NCI-H510A (cell line): ENCODE measurements at regions not wholly inside any gene's neighbourhood (a gene's known extent, or its start where the extent isn't known, plus 50 kb on each side); places are given as distances from the start of the nearest gene placed in this dataset.

Experiments
- DNase-seq: peaks from one replicate; lab custom pipeline; 2025; lab: John Stamatoyannopoulos, UW

DNA sequence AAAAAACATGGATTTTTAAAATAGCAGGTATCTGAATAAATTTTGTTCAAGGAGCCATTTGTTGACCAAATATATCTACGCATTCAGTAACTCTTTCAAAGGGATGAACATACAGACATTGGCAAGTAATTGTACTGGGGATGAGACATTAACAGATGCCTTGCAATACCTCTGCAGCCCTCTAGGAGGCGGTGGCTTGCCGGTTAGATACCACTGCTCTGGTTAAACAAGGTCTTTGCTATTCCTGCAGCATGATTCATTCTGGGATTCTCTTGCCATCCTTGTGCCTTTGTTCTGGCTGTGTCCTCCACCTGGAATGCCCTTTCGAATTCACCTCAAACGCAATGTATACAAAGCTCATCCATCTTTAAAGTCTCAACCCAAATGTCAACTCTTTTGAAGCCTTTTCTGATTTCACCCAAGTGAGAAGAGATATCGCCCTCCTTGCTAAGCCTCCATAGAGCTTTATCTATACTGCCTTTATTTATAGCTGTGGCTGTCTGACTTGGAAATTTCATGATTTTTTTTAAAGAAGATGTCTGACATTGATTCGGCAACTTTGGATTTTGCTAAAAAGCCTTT, 131.0 kb upstream of the SRRM4 start:
- DNase-seq: no peak

DNA sequence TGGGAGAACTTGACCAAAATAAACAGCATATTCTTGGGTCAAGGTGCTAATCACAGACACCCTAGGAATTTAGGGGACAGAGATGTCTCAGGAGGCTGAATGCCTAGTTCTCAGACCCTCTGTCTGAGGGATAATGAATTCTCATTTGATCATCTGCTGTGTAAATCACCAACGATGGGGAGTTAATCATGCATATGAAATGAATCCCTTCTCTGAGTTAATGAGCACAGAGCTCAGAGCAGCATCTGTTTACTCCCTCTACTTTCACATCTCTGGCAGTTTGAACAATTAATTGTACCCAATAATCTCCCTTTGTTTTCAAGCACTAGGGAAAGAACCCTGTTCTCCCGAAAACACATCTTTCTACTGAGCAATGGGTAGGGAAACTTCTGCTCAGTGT, 129.4 kb upstream of the SRRM4 start:
- no peak for DNase-seq

DNA sequence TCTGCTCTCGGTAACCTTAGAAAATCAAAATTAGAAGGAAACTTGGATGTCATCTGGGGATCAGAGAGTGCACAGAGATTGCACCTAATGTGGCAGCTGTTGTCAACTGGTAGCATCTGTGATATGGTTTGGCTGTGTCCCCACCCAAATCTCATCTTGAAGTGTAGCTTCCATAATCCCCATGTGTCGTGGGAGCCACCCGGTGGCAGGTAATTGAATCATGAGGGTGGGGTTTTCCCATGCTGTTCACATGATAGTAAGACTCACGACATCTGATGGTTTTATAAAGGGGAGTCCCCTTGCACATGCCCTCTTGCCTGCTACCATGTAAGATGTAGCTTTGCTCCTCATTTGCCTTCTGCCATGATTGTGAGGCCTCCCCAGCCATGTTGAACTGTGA, 127.7 kb upstream of the SRRM4 start:
- DNase-seq: no peak

DNA sequence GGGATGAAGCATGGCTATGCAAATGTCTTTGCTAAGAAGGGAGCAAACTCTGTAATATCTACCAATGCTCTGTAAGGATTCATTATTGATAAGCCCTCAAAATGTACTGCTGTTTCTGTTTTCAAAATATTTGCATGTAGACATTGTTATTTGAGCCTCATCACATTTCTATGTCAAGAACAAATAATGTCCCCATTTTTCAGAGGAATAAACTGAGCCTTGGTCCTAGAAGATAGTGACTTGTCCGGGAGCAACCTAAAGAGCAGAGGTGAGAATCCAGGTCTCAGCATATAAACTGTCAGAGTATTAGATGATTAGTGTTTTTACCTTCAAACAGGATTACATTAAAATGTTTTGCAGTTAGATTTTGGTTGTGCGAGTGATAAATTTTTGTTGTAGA, 125.5 kb upstream of the SRRM4 start:
- DNase-seq: no peak

DNA sequence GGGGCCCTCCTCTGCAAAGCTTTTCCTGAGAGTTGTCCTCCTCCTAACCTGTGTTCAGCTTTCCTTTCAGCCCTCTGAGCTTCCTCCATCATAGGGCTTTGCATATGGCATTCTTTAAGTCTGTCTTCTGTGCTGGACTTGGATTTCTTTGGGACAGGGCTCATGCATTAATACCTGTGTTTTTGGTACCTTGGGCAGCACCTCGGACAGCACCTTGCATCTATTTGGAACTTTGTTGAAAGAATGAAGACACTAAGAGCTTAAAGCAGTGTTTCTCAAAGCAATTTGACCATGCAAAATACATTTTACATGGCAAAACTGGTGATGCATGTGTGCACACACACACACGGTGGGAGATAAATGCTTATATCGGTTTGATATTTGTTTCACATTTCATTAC, 115.0 kb upstream of the SRRM4 start:
- no peak for DNase-seq

DNA sequence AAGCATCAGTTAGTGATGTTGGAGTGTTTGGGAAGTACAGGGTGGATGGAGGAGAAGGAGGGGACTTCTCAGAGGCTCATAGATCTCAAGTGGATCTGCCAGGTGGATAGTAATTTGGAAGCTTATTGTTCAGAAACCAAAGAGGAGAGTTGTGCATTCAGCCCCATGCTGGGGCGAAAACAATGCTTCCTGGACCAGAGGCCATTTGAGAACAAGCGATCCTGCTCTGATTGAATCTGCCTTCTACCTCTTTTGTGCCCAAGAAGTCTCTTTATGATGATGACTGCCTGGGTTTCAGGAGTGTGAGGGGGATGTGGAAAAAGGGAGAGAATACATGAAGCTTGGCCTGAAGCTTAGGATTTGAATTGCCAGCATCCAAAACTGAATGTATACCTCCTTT, 110.8 kb upstream of the SRRM4 start:
- DNase-seq: no peak

DNA sequence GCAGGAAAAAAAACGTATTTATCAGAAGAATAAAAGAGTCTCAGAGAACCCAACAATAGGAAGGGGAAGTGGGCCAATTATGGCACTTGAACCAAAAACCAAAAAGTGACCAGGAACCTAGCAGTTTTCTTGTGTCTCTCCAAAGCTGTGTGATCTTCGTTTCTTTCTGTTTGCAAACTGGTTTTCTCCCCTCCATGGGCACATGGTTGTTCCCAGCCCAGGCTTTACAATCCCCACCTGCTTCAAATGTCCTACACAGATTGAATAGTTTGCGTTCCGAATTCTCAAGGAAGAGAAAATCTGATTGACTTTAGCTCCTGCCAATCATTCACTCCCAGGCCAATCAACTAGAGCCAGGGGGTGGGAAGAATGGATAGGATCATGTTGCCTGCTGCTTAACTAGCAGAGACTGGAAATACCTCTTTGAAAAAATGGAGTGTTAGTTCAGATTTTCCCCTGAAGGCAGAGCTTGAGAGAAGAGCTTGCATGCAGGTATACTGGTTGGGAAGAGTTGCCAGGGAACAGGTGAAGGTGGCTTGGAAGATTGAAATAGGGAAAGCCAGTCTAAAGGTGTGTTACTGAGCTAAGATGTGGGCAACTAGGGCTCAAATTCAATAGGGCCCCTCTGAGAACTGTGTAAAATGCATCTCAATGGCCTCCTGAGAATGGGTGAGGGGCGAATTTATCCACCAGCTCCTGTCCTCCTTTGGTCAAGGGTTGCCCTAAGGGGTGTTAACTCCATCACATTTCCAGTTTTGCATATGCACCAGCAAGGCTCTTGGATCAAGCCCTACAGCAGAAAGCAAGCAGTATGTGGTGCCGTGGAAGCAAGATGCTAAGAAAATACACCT, 106.4 kb upstream of the SRRM4 start:
- DNase-seq: peak; percentile 28

DNA sequence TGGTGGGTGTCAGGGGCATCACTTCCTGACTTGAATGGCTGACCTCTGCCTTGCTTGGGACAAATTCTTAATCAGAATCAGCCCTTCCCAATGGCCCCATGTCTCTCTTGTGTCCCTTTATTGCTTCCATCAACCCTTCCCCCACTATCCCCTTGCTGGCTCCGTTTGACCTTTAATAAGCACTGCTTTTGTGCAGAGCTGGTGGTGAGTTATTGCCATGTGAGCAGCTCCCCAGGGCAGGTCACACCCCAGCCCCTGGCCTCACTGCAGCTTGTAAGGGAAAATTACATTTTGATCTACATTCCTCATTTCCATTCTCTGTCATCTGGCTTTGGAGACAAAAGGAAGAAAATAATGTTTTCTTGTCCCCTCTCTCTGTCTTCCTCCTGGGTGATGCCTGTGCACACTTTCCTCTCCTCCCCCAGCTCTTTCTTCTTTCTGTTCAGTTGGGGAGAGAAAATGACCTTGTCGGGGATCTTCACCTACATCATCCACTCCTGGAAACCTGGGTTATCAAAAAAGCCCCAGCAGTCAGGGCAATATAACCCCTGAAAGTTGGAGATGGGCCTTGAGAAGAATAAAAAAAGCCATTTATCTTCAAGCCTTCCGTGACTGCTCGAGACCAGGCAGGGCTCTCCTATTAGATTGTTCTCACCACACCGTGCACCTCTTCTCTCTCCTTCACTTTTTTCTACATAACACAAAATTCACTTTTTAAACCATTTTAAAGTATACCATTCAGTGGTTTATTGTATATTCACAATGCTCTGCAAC, 100.4 kb upstream of the SRRM4 start:
- no peak for DNase-seq

DNA sequence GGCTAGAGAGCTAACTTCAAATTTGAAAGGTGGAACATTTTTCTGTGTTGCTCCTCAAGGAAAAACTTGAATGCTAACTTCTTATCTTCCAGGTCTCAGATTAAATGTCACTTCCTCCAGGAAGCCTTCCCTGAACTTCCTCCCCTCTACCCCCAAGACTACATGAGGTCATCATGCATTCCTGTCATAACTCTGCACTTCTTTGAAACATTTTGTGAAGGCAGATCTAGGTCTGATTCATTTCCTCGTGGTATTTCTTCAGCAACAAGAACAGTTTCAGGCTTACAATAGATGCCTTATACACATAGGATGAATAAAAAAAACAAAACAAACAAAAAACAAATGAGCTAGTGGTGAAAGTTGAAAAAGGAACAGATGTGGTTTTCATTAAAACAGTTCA, 97.1 kb upstream of the SRRM4 start:
- no peak for DNase-seq

DNA sequence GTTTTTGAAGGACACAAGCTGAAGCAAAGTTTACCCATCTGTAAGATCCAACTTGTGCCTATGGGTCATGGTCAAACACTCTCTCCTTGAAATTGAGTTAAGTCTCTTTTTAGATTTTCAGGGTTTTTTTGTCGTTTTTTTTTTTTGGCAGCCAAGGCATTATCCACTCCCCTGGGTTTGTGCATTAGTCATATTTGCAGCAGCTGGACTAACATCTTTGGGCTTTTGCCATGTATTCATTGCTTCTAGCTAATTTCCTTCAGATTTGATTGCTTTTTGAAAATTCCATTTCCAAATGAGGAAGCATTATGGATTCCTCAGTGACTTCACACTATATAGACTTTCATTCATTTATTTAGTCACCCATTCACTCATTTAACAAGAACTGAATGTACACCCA, 80.3 kb upstream of the SRRM4 start:
- no peak for DNase-seq

DNA sequence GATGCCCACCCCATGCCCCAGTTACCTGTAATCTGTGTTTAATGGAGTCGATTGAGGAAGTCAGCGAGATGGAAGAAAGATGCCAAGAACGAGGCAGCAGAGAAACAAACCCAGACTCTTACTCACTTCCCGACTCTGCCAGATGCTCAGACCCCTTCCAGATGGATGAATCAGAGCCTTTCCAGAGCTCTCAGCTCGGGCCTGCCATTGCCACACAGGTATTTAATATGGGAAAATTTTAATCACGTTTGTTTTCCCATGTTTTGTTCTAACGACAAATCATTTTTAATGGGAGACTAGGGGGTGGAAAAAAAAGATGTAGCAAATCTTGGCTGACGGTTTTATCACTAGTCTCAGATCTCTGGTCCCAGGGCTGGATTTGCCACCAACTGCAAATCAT, 72.5 kb upstream of the SRRM4 start:
- no peak for DNase-seq

DNA sequence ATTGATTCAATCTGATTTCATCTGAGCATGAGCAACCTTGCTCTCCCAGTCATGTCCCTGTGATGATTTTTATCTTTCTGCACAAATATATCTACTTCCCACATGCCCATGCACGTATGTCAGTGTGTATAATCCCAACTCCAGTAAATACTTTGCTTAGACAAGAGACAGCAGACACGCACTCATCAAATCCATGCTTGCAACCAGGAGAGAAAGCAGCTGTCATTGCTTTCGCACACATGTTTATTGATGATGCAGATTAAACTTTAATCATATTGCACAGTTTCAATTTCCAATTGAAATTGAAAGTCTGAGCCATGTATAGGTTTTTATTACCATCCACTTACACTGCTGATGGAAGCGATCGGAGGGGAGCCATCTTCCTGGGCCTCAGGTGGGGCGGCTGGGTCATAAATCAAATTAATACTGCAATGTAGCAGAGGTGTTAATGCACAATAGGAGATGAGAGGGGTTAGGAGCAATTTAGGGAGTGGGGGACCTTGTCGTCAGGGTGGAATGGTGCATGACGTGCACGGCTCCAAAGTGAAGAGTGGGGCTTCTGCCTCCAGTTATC, 68.6 kb upstream of the SRRM4 start:
- no peak for DNase-seq

DNA sequence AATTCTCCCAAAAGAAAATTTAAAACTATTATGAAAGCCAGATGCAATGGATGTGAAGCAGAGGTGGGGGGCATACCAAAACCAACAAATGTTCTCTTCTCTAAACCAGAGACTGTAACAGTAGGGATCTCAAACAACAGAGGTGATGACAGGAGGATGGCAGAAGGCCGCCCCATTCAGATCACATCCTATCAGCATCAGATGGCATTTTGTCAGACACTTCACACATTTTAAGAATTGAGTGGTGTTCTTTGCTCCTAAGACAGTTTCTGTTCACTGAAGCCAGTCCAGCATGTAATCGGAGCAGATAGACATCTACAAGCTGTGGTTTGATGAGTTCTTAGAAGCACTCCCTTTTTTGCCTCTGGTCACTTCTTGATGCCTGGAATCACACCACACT, 59.6 kb upstream of the SRRM4 start:
- DNase-seq: no peak

DNA sequence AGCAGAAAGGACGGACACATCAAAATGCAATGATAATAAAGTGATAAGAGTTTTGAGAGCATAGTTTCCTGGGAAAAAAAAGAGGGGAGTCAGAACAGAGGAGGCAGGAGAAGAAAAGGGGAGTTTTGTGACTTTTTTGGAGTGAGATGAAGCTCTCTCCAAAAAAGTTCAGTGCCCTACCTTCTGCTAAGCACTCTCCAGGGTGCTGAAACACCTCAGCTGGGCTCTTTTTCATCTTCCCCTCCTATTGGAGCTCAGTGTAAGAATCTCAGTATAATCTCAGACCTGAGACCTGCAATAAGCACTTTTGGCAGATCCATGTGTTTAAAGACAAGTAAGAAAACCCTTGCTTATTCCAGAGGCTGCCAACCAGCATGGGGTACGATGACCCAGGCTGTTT, 58.9 kb upstream of the SRRM4 start:
- DNase-seq: no peak

DNA sequence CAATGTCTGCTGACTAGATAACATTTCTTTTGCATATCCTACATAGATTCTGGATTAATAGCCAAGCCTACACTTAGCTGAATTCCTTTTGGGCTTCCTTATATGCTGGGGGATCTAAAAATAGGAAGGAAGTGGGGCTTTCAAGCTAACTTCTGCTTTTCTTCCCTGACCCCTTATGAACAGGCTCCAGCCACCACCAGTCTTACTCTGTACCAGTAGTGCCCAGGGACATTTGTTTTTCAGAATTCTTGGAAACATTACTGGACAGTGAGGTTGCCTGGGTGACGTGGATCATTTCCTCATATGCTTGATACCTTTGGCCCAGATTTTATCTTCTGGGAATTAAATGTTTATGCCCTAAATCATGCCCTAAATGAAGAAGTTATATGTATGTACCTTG, 55.9 kb upstream of the SRRM4 start:
- no peak for DNase-seq

DNA sequence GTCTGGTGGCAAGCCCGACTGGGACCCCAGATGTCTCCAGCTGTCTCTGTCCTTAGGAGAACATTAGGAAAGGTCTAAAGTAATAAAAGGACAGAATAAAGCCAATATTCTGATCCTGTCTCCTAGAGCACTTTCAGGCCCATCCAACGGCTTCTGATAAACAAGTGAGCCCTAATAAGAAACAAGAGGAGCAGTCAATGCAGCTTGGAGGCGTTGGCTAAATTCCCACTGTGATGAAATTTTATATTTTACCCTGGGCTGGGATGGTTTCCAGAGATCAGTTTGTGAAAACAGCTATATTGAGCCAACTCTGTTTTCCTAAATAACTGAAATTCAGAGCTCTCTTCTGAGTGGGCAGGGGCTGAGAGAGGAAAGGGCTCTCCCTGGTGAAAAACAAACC, 55.5 kb upstream of the SRRM4 start:
- DNase-seq: no peak
